HEK293T (cell line): ENCODE measurements at regions not wholly inside any gene's neighbourhood (a gene's known extent, or its start where the extent isn't known, plus 50 kb on each side); places are given as distances from the start of the nearest gene placed in this dataset.

Source experiments
- BHLHE40 ChIP-seq: fragments of 450-650 bp; IDR thresholded peaks from 2 replicates; pipeline ENCODE4 v1.6.1; 2016; ENCODE audit warnings: mild to moderate bottlenecking, moderate library complexity, borderline replicate concordance
- ELF4 ChIP-seq: fragments of 450-650 bp; IDR thresholded peaks from 2 replicates; pipeline ENCODE4 v1.6.1; 2017; ENCODE audit warnings: antibody characterized with exemption
- FOXA1 ChIP-seq: fragments of 450-650 bp; IDR thresholded peaks from 2 replicates; pipeline ENCODE4 v1.6.1; 2016; ENCODE audit warnings: mild to moderate bottlenecking
- FOXK2 ChIP-seq: fragments of 450-650 bp; IDR thresholded peaks from 2 replicates; pipeline ENCODE4 v1.6.1; 2016; ENCODE audit warnings: mild to moderate bottlenecking
- HDGF ChIP-seq: fragments of 450-650 bp; IDR thresholded peaks from 2 replicates; pipeline ENCODE4 v1.6.1; 2017; ENCODE audit warnings: antibody characterized with exemption, borderline replicate concordance
- L3MBTL2 ChIP-seq: fragments of 450-650 bp; conservative IDR thresholded peaks from 2 replicates; pipeline ENCODE4 v1.6.1; 2016; ENCODE audit warnings: mild to moderate bottlenecking
- LEF1 ChIP-seq: fragments of 450-650 bp; IDR thresholded peaks from 2 replicates; pipeline ENCODE4 v1.6.1; 2017; ENCODE audit warnings: mild to moderate bottlenecking, borderline replicate concordance
- SP1 ChIP-seq: fragments of 450-650 bp; IDR thresholded peaks from 2 replicates; pipeline ENCODE4 v1.6.1; 2017
- SUZ12 ChIP-seq: fragments of 450-650 bp; IDR thresholded peaks from 2 replicates; pipeline ENCODE4 v1.6.1; 2016; ENCODE audit warnings: mild to moderate bottlenecking
- TARDBP ChIP-seq: fragments of 450-650 bp; IDR thresholded peaks from 2 replicates; pipeline ENCODE4 v1.6.1; 2016

GRCh38 chr3:44105571-44105970 lies 136.1 kb upstream of the TOPAZ1 start:
- TF ChIP-seq TARDBP (no peak), SUZ12 (no peak), BHLHE40 (no peak), ELF4 (no peak), HDGF (no peak), LEF1 (no peak), SP1 (no peak), L3MBTL2 (no peak), FOXK2 (no peak), FOXA1 (no peak)
